MM.1S (cell line): ENCODE measurements at regions not wholly inside any gene's neighbourhood (a gene's known extent, or its start where the extent isn't known, plus 50 kb on each side); places are given as distances from the start of the nearest gene placed in this dataset.
A peak's percentile ranks its signal among the peaks of the same experiment; 100 is the strongest.
"Not testable (repeated sequence)": the region's sequence is repeated elsewhere in the genome, so short reads cannot be mapped to it uniquely, and the experiment has no call there.

Source experiments
- DNase-seq: peaks from one replicate; pipeline ENCODE4 v3.0.0-alpha.2; 2015
- H2AFZ ChIP-seq: fragments of 300-600 bp; sonication (generic); 2 replicates; pipeline ENCODE4 v1.6.0; 2016; ENCODE audit warnings: antibody characterized with exemption, low read length
- H3F3A ChIP-seq: fragments of 300-600 bp; sonication (generic); 2 replicates; pipeline ENCODE4 v1.6.1; 2016; ENCODE audit warnings: mild to moderate bottlenecking, antibody characterized with exemption, low read length, moderate library complexity, mixed read lengths; ENCODE audit not compliant: insufficient read depth
- H3K27ac ChIP-seq: fragments of 300-600 bp; sonication (generic); 2 replicates; pipeline ENCODE4 v1.5.1; 2016; ENCODE audit warnings: mild to moderate bottlenecking, low read length
- H3K27me3 ChIP-seq: fragments of 300-600 bp; sonication (generic); replicated peaks from 2 replicates; pipeline ENCODE4 v1.6.0; 2016; ENCODE audit warnings: low read length; ENCODE audit not compliant: insufficient read depth
- H3K36me3 ChIP-seq: fragments of 300-600 bp; sonication (generic); replicated peaks from 2 replicates; pipeline ENCODE4 v1.6.1; 2016; ENCODE audit warnings: mild to moderate bottlenecking, low read length, mixed read lengths; ENCODE audit not compliant: insufficient read depth
- H3K4me1 ChIP-seq: fragments of 300-600 bp; sonication (generic); 2 replicates; pipeline ENCODE4 v1.6.1; 2016; ENCODE audit warnings: low read length, mixed read lengths
- H3K4me2 ChIP-seq: fragments of 300-600 bp; sonication (generic); 2 replicates; pipeline ENCODE4 v1.6.0; 2016; ENCODE audit warnings: low read depth, low read length
- H3K4me3 ChIP-seq: fragments of 300-600 bp; sonication (generic); 2 replicates; pipeline ENCODE4 v1.5.1; 2016; ENCODE audit warnings: low read length, mixed read lengths
- H3K79me2 ChIP-seq: fragments of 300-600 bp; sonication (generic); 2 replicates; pipeline ENCODE4 v1.6.1; 2016; ENCODE audit warnings: mixed run types, low read length, mixed read lengths
- H3K9ac ChIP-seq: fragments of 300-600 bp; sonication (generic); 2 replicates; pipeline ENCODE4 v1.6.1; 2016; ENCODE audit warnings: low read length, mixed read lengths
- H3K9me2 ChIP-seq: fragments of 300-600 bp; sonication (generic); replicated peaks from 2 replicates; pipeline ENCODE4 v1.6.1; 2016; ENCODE audit warnings: mild to moderate bottlenecking, low read length, mixed read lengths; ENCODE audit not compliant: insufficient read depth
- H3K9me3 ChIP-seq: fragments of 300-600 bp; sonication (generic); replicated peaks from 2 replicates; pipeline ENCODE4 v1.6.1; 2016; ENCODE audit warnings: mild to moderate bottlenecking, low read length, mixed read lengths; ENCODE audit not compliant: insufficient read depth
- H4K20me1 ChIP-seq: fragments of 300-600 bp; sonication (generic); 2 replicates; pipeline ENCODE4 v1.6.1; 2016; ENCODE audit warnings: mild to moderate bottlenecking, low read length, moderate library complexity, mixed read lengths; ENCODE audit not compliant: insufficient read depth
- CTCF ChIP-seq: fragments of 300-600 bp; sonication (generic); IDR thresholded peaks from 2 replicates; pipeline ENCODE4 v1.5.1; 2016; ENCODE audit warnings: antibody characterized with exemption, low read length, mixed read lengths
- EZH2 ChIP-seq: fragments of 300-600 bp; sonication (generic); optimal IDR thresholded peaks from 2 replicates; pipeline ENCODE3; 2017; ENCODE audit warnings: low read depth, mild to moderate bottlenecking, antibody characterized with exemption, low read length, mixed read lengths
- EZH2phosphoT487 ChIP-seq: fragments of 300-600 bp; sonication (generic); IDR thresholded peaks from 2 replicates; pipeline ENCODE4 v1.6.1; 2018; ENCODE audit warnings: antibody characterized with exemption, low read length

GRCh38 chr12:84113666-84114065 is 798.9 kb downstream of the SLC6A15 start:
- DNase-seq, result no peak
- H3K9ac ChIP-seq, result no peak overlapping the region
- no peaks in the 10 kb centered on the region for H3K27me3 ChIP-seq
- no peaks in the 10 kb centered on the region for H3F3A ChIP-seq
- TF ChIP-seq CTCF (no peak), EZH2 (no peak), EZH2phosphoT487 (no peak)
- H3K27ac ChIP-seq, result no peak overlapping the region
- no peaks in the 10 kb centered on the region for H3K36me3 ChIP-seq
- H4K20me1 ChIP-seq, result no peaks in the 10 kb centered on the region
- no peak overlapping the region for H3K4me3 ChIP-seq
- H3K9me3 ChIP-seq, result no peaks in the 10 kb centered on the region
- H2AFZ ChIP-seq, result no peak overlapping the region
- H3K79me2 ChIP-seq, result no peaks in the 10 kb centered on the region
- H3K9me2 ChIP-seq, result no peaks in the 10 kb centered on the region
- H3K4me1 ChIP-seq, result no peaks in the 10 kb centered on the region
- no peak overlapping the region for H3K4me2 ChIP-seq

GRCh38 chr12:84103886-84104285 is 808.7 kb downstream of the SLC6A15 start:
- not testable (repeated sequence) for H3K9me3 ChIP-seq, H3K4me1 ChIP-seq, H3K36me3 ChIP-seq, H3K9ac ChIP-seq, H3K9me2 ChIP-seq, H4K20me1 ChIP-seq, DNase-seq, H2AFZ ChIP-seq, H3K27me3 ChIP-seq, H3K27ac ChIP-seq, H3K4me3 ChIP-seq, H3K4me2 ChIP-seq, H3F3A ChIP-seq, H3K79me2 ChIP-seq

GRCh38 chr12:84101963-84102362 is 810.6 kb downstream of the SLC6A15 start:
- not testable (repeated sequence) for H2AFZ ChIP-seq, H3K27me3 ChIP-seq, H3K27ac ChIP-seq, H3K36me3 ChIP-seq, H3K4me3 ChIP-seq, H3K9me2 ChIP-seq, H4K20me1 ChIP-seq, H3K9me3 ChIP-seq, H3K4me1 ChIP-seq, H3F3A ChIP-seq, DNase-seq, H3K79me2 ChIP-seq, H3K4me2 ChIP-seq, H3K9ac ChIP-seq

GRCh38 chr12:84099591-84099990 is 813.0 kb downstream of the SLC6A15 start:
- not testable (repeated sequence) for H3K4me3 ChIP-seq, H3K4me1 ChIP-seq, H4K20me1 ChIP-seq, H3K27ac ChIP-seq, H3K9me3 ChIP-seq, H3K79me2 ChIP-seq, H3K9me2 ChIP-seq, H3F3A ChIP-seq, H3K4me2 ChIP-seq, H2AFZ ChIP-seq, H3K36me3 ChIP-seq, H3K9ac ChIP-seq, H3K27me3 ChIP-seq
- peak; percentile 24 for DNase-seq

- no peak overlapping the region for H2AFZ ChIP-seq
- TF ChIP-seq EZH2, result no peak
- TF ChIP-seq EZH2phosphoT487, result no peak
- no peak for TF ChIP-seq CTCF
- no peak for DNase-seq
- no peak overlapping the region for H3K9ac ChIP-seq
- no peaks in the 10 kb centered on the region for H3F3A ChIP-seq
- no peaks in the 10 kb centered on the region for H3K9me3 ChIP-seq
- H4K20me1 ChIP-seq, result no peaks in the 10 kb centered on the region
- no peaks in the 10 kb centered on the region for H3K36me3 ChIP-seq
- no peaks in the 10 kb centered on the region for H3K4me1 ChIP-seq
- H3K27ac ChIP-seq, result no peak overlapping the region
- H3K27me3 ChIP-seq, result no peaks in the 10 kb centered on the region
- no peak overlapping the region for H3K4me2 ChIP-seq
- no peak overlapping the region for H3K4me3 ChIP-seq
- H3K79me2 ChIP-seq, result no peaks in the 10 kb centered on the region
- H3K9me2 ChIP-seq, result no peaks in the 10 kb centered on the region
Observed at GRCh38 chr12:84091651-84092050, 820.9 kb downstream of the SLC6A15 start.
